MM.1S (cell line): ENCODE measurements at regions not wholly inside any gene's neighbourhood (a gene's known extent, or its start where the extent isn't known, plus 50 kb on each side); places are given as distances from the start of the nearest gene placed in this dataset.

Experiments used
- DNase-seq: peaks from one replicate; pipeline ENCODE4 v3.0.0-alpha.2; 2015
- H2AFZ ChIP-seq: fragments of 300-600 bp; sonication (generic); 2 replicates; pipeline ENCODE4 v1.6.0; 2016; ENCODE audit warnings: antibody characterized with exemption, low read length
- H3F3A ChIP-seq: fragments of 300-600 bp; sonication (generic); 2 replicates; pipeline ENCODE4 v1.6.1; 2016; ENCODE audit warnings: mild to moderate bottlenecking, antibody characterized with exemption, low read length, moderate library complexity, mixed read lengths; ENCODE audit not compliant: insufficient read depth
- H3K27ac ChIP-seq: fragments of 300-600 bp; sonication (generic); 2 replicates; pipeline ENCODE4 v1.5.1; 2016; ENCODE audit warnings: mild to moderate bottlenecking, low read length
- H3K27me3 ChIP-seq: fragments of 300-600 bp; sonication (generic); replicated peaks from 2 replicates; pipeline ENCODE4 v1.6.0; 2016; ENCODE audit warnings: low read length; ENCODE audit not compliant: insufficient read depth
- H3K36me3 ChIP-seq: fragments of 300-600 bp; sonication (generic); replicated peaks from 2 replicates; pipeline ENCODE4 v1.6.1; 2016; ENCODE audit warnings: mild to moderate bottlenecking, low read length, mixed read lengths; ENCODE audit not compliant: insufficient read depth
- H3K4me1 ChIP-seq: fragments of 300-600 bp; sonication (generic); 2 replicates; pipeline ENCODE4 v1.6.1; 2016; ENCODE audit warnings: low read length, mixed read lengths
- H3K4me2 ChIP-seq: fragments of 300-600 bp; sonication (generic); 2 replicates; pipeline ENCODE4 v1.6.0; 2016; ENCODE audit warnings: low read depth, low read length
- H3K4me3 ChIP-seq: fragments of 300-600 bp; sonication (generic); 2 replicates; pipeline ENCODE4 v1.5.1; 2016; ENCODE audit warnings: low read length, mixed read lengths
- H3K79me2 ChIP-seq: fragments of 300-600 bp; sonication (generic); 2 replicates; pipeline ENCODE4 v1.6.1; 2016; ENCODE audit warnings: mixed run types, low read length, mixed read lengths
- H3K9ac ChIP-seq: fragments of 300-600 bp; sonication (generic); 2 replicates; pipeline ENCODE4 v1.6.1; 2016; ENCODE audit warnings: low read length, mixed read lengths
- H3K9me2 ChIP-seq: fragments of 300-600 bp; sonication (generic); replicated peaks from 2 replicates; pipeline ENCODE4 v1.6.1; 2016; ENCODE audit warnings: mild to moderate bottlenecking, low read length, mixed read lengths; ENCODE audit not compliant: insufficient read depth
- H3K9me3 ChIP-seq: fragments of 300-600 bp; sonication (generic); replicated peaks from 2 replicates; pipeline ENCODE4 v1.6.1; 2016; ENCODE audit warnings: mild to moderate bottlenecking, low read length, mixed read lengths; ENCODE audit not compliant: insufficient read depth
- H4K20me1 ChIP-seq: fragments of 300-600 bp; sonication (generic); 2 replicates; pipeline ENCODE4 v1.6.1; 2016; ENCODE audit warnings: mild to moderate bottlenecking, low read length, moderate library complexity, mixed read lengths; ENCODE audit not compliant: insufficient read depth
- CTCF ChIP-seq: fragments of 300-600 bp; sonication (generic); IDR thresholded peaks from 2 replicates; pipeline ENCODE4 v1.5.1; 2016; ENCODE audit warnings: antibody characterized with exemption, low read length, mixed read lengths
- EZH2 ChIP-seq: fragments of 300-600 bp; sonication (generic); optimal IDR thresholded peaks from 2 replicates; pipeline ENCODE3; 2017; ENCODE audit warnings: low read depth, mild to moderate bottlenecking, antibody characterized with exemption, low read length, mixed read lengths
- EZH2phosphoT487 ChIP-seq: fragments of 300-600 bp; sonication (generic); IDR thresholded peaks from 2 replicates; pipeline ENCODE4 v1.6.1; 2018; ENCODE audit warnings: antibody characterized with exemption, low read length

- Histone ChIP-seq H3K36me3 (no peaks in the 10 kb centered on the region), H3F3A (no peaks in the 10 kb centered on the region), H3K4me3 (no peak overlapping the region), H3K4me1 (no peaks in the 10 kb centered on the region), H3K9ac (no peak overlapping the region), H4K20me1 (no peaks in the 10 kb centered on the region), H3K9me3 (no peaks in the 10 kb centered on the region), H2AFZ (no peak overlapping the region), H3K79me2 (no peaks in the 10 kb centered on the region), H3K9me2 (no peaks in the 10 kb centered on the region), H3K27ac (no peak overlapping the region), H3K27me3 (no peaks in the 10 kb centered on the region), H3K4me2 (no peak overlapping the region)
- no peak for TF ChIP-seq EZH2
- TF ChIP-seq EZH2phosphoT487, result no peak
- TF ChIP-seq CTCF, result no peak
- DNase-seq, result no peak
These were observed 484.8 kb downstream of the PREX1 start for GRCh38 chr20:48342822-48343513.

DNA sequence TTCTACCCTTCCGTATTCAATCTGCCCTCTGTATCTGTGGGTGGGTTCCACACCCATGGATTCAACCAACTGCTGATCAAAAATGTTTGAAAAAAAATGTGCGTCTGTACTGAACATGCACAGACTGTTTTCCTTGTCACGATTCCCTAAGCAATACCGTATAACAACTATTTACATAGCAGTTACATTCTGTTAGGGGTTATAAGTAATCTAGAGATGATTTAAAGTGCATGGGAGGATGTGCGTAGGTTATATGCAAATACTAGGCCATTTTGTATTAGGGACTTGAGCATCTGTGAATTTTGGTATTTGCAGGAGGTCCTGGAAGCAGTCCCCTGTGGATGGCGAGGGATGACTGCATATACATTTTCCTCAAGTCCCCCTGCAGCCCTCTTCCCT is 486.9 kb downstream of the PREX1 start:
- H3K9me3 ChIP-seq, result no peaks in the 10 kb centered on the region
- H3K4me1 ChIP-seq, result no peaks in the 10 kb centered on the region
- H3K4me3 ChIP-seq, result no peak overlapping the region
- TF ChIP-seq EZH2phosphoT487 (no peak), EZH2 (no peak), CTCF (no peak)
- H3K4me2 ChIP-seq, result no peak overlapping the region
- no peak overlapping the region for H3K27ac ChIP-seq
- H4K20me1 ChIP-seq, result no peaks in the 10 kb centered on the region
- H3K36me3 ChIP-seq, result no peaks in the 10 kb centered on the region
- H3K27me3 ChIP-seq, result no peaks in the 10 kb centered on the region
- H3K9ac ChIP-seq, result no peak overlapping the region
- no peak for DNase-seq
- H3F3A ChIP-seq, result no peaks in the 10 kb centered on the region
- no peaks in the 10 kb centered on the region for H3K9me2 ChIP-seq
- no peaks in the 10 kb centered on the region for H3K79me2 ChIP-seq
- no peak overlapping the region for H2AFZ ChIP-seq

- Histone ChIP-seq H3K36me3 (no peaks in the 10 kb centered on the region), H3K9ac (no peak overlapping the region), H3K4me2 (no peak overlapping the region), H3K4me1 (no peaks in the 10 kb centered on the region), H3K9me2 (no peaks in the 10 kb centered on the region), H3K79me2 (no peaks in the 10 kb centered on the region), H4K20me1 (no peaks in the 10 kb centered on the region), H3K4me3 (no peak overlapping the region), H3K27me3 (no peaks in the 10 kb centered on the region), H2AFZ (no peak overlapping the region), H3K27ac (no peak overlapping the region), H3K9me3 (no peaks in the 10 kb centered on the region), H3F3A (no peaks in the 10 kb centered on the region)
- no peak for DNase-seq
- no peak for TF ChIP-seq EZH2phosphoT487
- TF ChIP-seq EZH2, result no peak
- TF ChIP-seq CTCF, result no peak
These were observed 487.6 kb downstream of the PREX1 start for GRCh38 chr20:48339986-48340882.
